Neuron (in vitro differentiated cells): ENCODE measurements at regions not wholly inside any gene's neighbourhood (a gene's known extent, or its start where the extent isn't known, plus 50 kb on each side); places are given as distances from the start of the nearest gene placed in this dataset.
A peak's percentile ranks its signal among the peaks of the same experiment; 100 is the strongest.

Experiments used
- H2AFZ ChIP-seq: one replicate; pipeline ENCODE4 v1.6.1; 2013; ENCODE audit warnings: low read depth, mild to moderate bottlenecking, inconsistent platforms, low read length, moderate library complexity
- H3K27me3 ChIP-seq: one replicate; pipeline ENCODE4 v1.6.1; 2013; ENCODE audit warnings: low read length; ENCODE audit not compliant: insufficient read depth
- H3K36me3 ChIP-seq: one replicate; pipeline ENCODE4 v1.6.1; 2013; ENCODE audit warnings: low read length; ENCODE audit not compliant: insufficient read depth
- H3K4me1 ChIP-seq: one replicate; pipeline ENCODE4 v1.6.1; 2013; ENCODE audit warnings: low read length; ENCODE audit not compliant: insufficient read depth
- H3K4me3 ChIP-seq: 2 replicates; pipeline ENCODE4 v1.5.1; 2013; ENCODE audit warnings: mild to moderate bottlenecking, low read length, moderate library complexity
- H3K9me3 ChIP-seq: one replicate; pipeline ENCODE4 v1.6.1; 2013; ENCODE audit warnings: low read length

DNA sequence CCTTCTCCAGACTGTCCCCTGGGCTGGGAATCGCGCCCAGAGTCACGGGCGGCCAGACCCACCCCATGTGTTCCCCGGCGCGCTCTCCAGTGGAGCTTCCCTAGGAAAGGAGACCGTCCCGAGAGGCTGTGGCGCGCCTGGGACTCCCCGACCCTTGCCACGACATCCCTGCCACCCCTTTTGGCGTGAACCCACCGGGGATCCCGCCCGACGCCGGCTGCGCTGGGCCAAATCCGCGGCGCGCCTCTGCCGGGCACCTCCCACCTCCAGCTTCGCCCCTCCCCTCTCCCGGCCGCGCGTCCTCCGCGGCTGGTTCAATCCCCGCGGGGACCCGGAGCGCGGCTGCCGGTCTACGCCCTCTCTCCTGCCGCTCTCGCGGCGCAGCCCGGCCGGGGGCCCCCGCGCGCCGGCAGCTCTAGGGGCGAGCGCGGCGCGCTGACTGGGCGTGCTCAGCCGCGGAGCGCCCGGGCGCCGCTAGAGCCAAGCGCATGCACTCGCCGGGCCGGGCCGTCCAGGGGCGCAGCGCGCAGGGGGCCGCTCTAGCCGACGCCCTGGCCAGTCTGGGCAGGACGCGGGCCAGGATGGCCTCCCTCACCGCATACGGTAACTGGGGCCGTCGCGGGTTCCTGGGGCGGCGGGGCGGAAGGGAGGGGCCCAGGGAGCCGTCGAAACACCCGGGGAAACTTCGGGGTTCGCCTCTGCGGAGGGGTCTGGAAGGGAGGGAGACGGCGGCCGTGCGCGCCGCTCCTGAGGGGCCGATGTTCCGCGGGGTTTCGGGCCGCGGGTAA lies 77.4 kb upstream of the ANO4 start:
- H3K36me3 ChIP-seq = no peaks in the 10 kb centered on the region
- H3K27me3 ChIP-seq = peaks cover 48% of the 10 kb centered on the region
- H3K4me1 ChIP-seq = no peaks in the 10 kb centered on the region
- H3K4me3 ChIP-seq = peak overlapping the region; percentile 13
- peak overlapping the region; percentile 26 for H2AFZ ChIP-seq
- H3K9me3 ChIP-seq = peaks cover 7% of the 10 kb centered on the region

GRCh38 chr12:100717733-100718067 lies 76.9 kb upstream of the ANO4 start:
- H3K4me1 ChIP-seq = no peaks in the 10 kb centered on the region
- H3K36me3 ChIP-seq = no peaks in the 10 kb centered on the region
- H3K9me3 ChIP-seq = peaks cover 7% of the 10 kb centered on the region
- peak overlapping the region; percentile 13 for H3K4me3 ChIP-seq
- peak overlapping the region; percentile 26 for H2AFZ ChIP-seq
- H3K27me3 ChIP-seq = peaks cover 48% of the 10 kb centered on the region

GRCh38 chr12:100718187-100718586 lies 76.4 kb upstream of the ANO4 start:
- Histone ChIP-seq H3K4me3 (no peak overlapping the region), H3K36me3 (no peaks in the 10 kb centered on the region), H3K27me3 (peaks cover 48% of the 10 kb centered on the region), H2AFZ (no peak overlapping the region), H3K4me1 (no peaks in the 10 kb centered on the region), H3K9me3 (peaks cover 7% of the 10 kb centered on the region)

- no peak overlapping the region for H3K4me3 ChIP-seq
- no peaks in the 10 kb centered on the region for H3K36me3 ChIP-seq
- peaks cover 7% of the 10 kb centered on the region for H3K9me3 ChIP-seq
- H2AFZ ChIP-seq = no peak overlapping the region
- peaks cover 42% of the 10 kb centered on the region for H3K27me3 ChIP-seq
- H3K4me1 ChIP-seq = no peaks in the 10 kb centered on the region
Measured at GRCh38 chr12:100720016-100720654, 74.4 kb upstream of the ANO4 start.

GRCh38 chr12:100721169-100721568 lies 73.4 kb upstream of the ANO4 start:
- H3K9me3 ChIP-seq = peaks cover 6% of the 10 kb centered on the region
- H3K36me3 ChIP-seq = no peaks in the 10 kb centered on the region
- no peak overlapping the region for H3K4me3 ChIP-seq
- H3K4me1 ChIP-seq = no peaks in the 10 kb centered on the region
- H3K27me3 ChIP-seq = peaks cover 33% of the 10 kb centered on the region
- H2AFZ ChIP-seq = no peak overlapping the region

DNA sequence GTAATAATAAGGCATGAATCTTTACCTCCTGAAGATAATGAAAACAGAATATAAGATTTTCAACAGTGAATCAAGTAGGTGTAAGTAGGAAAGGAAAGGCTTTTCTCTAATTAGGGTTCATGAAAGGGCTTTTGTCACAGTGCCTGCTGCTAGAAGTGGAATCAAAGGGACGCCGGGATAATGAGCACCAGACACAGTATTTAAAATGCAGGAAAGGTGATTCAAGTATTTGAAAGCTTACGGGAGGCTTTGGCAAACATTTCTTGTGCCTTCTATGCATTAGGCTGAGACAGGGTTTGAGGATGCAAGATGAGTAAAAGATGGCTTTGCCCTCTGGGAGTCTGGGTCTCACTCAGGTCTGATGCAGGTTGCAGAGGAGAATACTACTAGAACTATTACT lies 70.5 kb upstream of the ANO4 start:
- Histone ChIP-seq H3K4me3 (no peak overlapping the region), H3K9me3 (no peaks in the 10 kb centered on the region), H3K27me3 (peaks cover 6% of the 10 kb centered on the region), H3K36me3 (no peaks in the 10 kb centered on the region), H3K4me1 (no peaks in the 10 kb centered on the region), H2AFZ (no peak overlapping the region)

DNA sequence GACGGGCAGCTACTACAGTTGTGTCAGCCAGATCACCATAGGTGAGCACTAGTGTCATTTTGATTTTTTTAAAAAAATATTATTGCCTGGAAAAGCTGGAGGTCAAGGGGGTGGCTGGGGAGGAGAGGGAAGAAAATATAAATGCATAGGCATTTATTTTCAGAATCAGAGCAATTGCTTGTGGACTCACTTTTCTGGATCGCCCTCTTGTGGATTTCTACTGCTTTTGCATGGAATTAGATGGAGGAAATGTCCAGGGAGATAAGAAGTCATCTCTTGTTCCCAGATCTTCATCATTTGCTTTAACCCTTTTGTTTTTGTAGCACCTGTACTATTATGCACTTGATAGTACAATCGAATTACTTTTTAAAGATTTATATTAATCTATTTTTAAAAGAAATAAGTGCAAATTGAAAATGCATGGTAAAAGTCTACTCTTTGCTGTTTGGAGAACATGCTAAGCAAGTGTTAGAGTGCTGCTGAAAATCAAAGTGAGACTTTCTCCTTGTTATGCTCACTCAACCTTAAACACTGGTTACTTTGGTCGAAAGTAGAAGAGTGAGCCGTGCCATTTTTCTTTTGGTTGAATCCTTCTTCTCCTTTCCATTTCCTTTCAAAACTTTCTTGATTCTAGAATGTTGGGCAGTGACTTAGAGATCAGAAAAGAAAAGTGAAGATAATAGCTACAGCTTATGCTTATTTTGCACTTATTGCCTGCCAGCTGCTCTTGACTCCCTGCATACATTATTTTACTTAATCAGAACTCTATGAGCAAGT lies 60.6 kb upstream of the ANO4 start:
- no peaks in the 10 kb centered on the region for H3K27me3 ChIP-seq
- no peaks in the 10 kb centered on the region for H3K4me1 ChIP-seq
- no peaks in the 10 kb centered on the region for H3K36me3 ChIP-seq
- no peaks in the 10 kb centered on the region for H3K9me3 ChIP-seq
- H2AFZ ChIP-seq = no peak overlapping the region
- no peak overlapping the region for H3K4me3 ChIP-seq

DNA sequence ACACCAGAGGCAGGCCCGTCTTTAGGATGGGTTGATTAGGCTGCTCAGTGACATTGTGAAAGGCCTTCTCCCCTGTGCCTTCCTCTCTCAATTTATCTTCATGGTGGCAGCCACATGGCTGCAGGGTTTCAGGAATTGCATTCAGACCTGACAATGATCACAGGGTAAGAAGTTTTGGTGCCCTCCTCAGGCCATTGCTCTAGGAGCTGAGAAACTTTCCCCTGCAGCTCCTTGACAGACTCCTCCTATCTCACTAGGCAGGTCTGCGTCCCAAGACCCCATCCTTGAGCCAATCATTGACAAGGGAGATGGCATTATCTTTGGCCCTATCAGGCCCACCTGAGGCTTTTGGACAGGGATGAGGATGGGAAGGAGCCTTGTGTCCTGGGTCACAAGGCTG lies 57.4 kb upstream of the ANO4 start:
- H3K9me3 ChIP-seq = no peaks in the 10 kb centered on the region
- no peak overlapping the region for H3K4me3 ChIP-seq
- H2AFZ ChIP-seq = no peak overlapping the region
- H3K27me3 ChIP-seq = no peaks in the 10 kb centered on the region
- no peaks in the 10 kb centered on the region for H3K36me3 ChIP-seq
- H3K4me1 ChIP-seq = no peaks in the 10 kb centered on the region

DNA sequence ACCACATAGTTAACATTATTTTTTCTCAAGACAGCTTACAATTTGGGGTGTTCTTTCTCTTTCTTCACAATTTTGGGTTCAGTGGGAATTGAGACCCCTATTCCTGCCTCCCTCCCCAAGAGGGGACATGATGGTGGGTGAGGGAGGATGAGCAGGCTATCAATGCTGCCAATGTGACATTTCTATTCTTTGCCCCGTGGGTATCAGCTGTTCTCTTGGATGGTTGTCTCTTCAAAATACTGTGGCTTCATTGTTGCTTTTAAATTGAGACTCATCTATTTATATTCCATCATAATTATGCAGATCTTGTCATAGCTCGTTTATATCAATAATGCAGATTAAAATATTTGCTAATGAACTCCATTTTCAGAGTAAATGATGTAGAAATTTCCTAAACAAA lies 56.5 kb upstream of the ANO4 start:
- no peaks in the 10 kb centered on the region for H3K9me3 ChIP-seq
- no peak overlapping the region for H3K4me3 ChIP-seq
- H2AFZ ChIP-seq = no peak overlapping the region
- no peaks in the 10 kb centered on the region for H3K27me3 ChIP-seq
- no peaks in the 10 kb centered on the region for H3K4me1 ChIP-seq
- no peaks in the 10 kb centered on the region for H3K36me3 ChIP-seq

DNA sequence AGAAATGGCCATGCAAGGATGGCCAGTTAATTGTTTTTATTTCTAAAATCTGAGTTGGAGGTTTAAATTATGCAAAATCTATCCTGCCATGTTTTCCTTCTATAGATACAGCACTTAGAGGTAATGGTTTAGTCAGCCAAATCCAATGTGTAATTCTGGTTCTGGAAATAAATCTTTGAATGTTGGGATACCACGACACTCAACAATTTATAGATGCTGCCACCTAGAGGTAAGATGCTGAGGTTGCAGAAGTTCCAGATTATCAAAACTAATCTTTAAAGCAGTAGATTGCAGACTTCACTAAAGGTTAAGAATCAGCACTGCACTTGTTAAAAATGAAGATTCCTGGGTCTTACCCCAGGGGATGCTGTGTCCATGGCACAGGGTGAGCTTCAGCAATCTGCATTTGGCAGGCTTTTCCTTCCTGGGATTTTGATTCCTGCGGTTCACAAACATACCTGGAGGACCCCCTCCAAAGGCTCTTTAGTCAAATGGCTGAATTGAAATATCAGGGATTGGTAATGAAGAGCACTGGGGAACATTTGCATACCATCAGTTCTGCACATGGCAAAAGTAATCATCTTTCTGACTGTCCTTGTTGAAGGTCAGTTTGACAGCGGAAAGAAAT lies 53.4 kb upstream of the ANO4 start:
- Histone ChIP-seq H3K27me3 (no peaks in the 10 kb centered on the region), H2AFZ (no peak overlapping the region), H3K36me3 (no peaks in the 10 kb centered on the region), H3K4me1 (no peaks in the 10 kb centered on the region), H3K9me3 (no peaks in the 10 kb centered on the region), H3K4me3 (no peak overlapping the region)

- Histone ChIP-seq H3K9me3 (no peaks in the 10 kb centered on the region), H3K4me3 (no peak overlapping the region), H3K27me3 (no peaks in the 10 kb centered on the region), H3K36me3 (no peaks in the 10 kb centered on the region), H2AFZ (no peak overlapping the region), H3K4me1 (no peaks in the 10 kb centered on the region)
Measured at GRCh38 chr12:100743060-100743459, 51.5 kb upstream of the ANO4 start.
